Retinal pigment epithelial cell (primary cell): ENCODE measurements at regions not wholly inside any gene's neighbourhood (a gene's known extent, or its start where the extent isn't known, plus 50 kb on each side); places are given as distances from the start of the nearest gene placed in this dataset.

ENCODE experiments used
- DNase-seq: peaks from one replicate; pipeline ENCODE4 v3.0.0-alpha.2; 2010; ENCODE audit warnings: low read depth
- H3K4me3 ChIP-seq: 2 replicates; pipeline ENCODE4 v1.5.1; 2011; ENCODE audit warnings: mild to moderate bottlenecking, low read length, control low read depth, moderate library complexity
- TF ChIP-seq, protein P1 (sequence below): conservative IDR thresholded peaks from 2 replicates; pipeline ENCODE4 v1.5.1; 2011; ENCODE audit warnings: low read depth, low read length, control low read depth, inconsistent platforms

DNA sequence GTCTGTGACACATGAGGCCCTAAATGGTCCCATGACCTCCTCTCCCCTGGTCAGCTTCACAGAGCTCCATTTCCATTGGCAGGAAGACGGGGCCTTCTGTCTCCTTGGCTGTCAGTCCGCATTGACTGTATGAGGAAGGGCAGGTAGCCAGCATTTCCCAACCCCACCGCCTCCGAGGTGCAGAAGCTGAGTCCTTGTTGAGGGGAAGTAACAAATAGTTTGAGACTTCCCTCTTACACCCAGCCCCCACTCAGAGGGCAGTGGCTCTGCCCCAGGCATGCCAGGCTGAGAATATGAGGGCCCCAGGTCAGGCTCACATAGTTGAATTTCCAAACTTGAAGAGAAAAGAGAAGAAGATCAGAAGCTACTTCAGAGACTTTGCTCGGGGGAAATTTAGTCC is 611.1 kb downstream of the BRD1 start:
- TF ChIP-seq, protein P1, sequence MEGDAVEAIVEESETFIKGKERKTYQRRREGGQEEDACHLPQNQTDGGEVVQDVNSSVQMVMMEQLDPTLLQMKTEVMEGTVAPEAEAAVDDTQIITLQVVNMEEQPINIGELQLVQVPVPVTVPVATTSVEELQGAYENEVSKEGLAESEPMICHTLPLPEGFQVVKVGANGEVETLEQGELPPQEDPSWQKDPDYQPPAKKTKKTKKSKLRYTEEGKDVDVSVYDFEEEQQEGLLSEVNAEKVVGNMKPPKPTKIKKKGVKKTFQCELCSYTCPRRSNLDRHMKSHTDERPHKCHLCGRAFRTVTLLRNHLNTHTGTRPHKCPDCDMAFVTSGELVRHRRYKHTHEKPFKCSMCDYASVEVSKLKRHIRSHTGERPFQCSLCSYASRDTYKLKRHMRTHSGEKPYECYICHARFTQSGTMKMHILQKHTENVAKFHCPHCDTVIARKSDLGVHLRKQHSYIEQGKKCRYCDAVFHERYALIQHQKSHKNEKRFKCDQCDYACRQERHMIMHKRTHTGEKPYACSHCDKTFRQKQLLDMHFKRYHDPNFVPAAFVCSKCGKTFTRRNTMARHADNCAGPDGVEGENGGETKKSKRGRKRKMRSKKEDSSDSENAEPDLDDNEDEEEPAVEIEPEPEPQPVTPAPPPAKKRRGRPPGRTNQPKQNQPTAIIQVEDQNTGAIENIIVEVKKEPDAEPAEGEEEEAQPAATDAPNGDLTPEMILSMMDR, result no peak
- H3K4me3 ChIP-seq, result no peak overlapping the region
- DNase-seq, result no peak

DNA sequence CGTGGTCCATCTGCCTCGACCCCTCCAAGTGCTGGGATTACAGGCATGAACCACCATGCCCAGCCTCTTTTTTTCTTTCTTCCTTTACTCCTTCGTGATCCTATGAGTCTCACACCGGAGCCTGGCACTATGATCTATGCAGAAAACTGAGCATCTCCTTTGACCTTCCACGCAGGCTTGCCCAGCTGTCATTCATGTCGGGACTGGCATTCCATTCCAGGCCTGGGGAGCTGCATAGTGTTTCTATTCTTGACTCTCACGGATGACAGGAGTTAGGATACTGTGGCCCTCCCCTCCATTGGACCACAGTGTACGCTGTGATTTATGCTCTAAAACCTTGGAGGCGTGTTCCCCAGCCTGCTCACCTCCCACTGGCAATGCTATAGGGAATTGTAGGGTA is 611.8 kb downstream of the BRD1 start:
- no peak overlapping the region for H3K4me3 ChIP-seq
- TF ChIP-seq, protein P1, result no peak
- DNase-seq, result no peak

- TF ChIP-seq, protein P1, result no peak
- H3K4me3 ChIP-seq, result no peak overlapping the region
- DNase-seq, result no peak
Observed at GRCh38 chr22:49214976-49215375, 612.7 kb downstream of the BRD1 start.

DNA sequence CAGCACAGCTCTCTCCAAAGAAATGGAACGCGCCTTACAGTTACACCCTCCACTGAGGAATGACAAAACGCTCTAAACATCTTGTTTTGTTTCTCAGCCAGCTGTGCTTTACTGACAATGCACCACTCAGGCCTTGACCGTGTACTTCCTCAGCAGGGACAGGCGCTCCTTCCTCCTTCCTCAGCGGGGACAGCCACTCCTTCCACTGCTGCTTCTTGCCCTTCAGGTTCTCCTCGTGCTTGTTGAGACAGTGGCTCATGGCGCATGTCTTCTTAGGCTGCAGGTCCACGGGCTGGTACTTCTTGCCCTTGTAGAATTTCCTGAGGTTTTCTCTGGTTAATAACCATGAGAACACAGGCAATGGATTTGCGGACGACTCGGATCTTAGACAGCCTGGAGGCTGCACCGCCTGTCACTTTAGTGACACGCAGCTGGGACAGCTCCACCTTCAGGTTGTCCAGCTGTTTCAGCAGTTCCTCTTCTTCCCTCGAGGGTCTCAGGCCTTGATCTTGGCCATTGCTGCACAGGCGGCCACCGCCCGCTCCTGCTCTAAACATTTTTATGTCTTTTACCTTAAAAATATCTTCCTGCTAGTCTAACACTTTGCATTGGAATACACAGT is 613.8 kb downstream of the BRD1 start:
- no peak overlapping the region for H3K4me3 ChIP-seq
- TF ChIP-seq, protein P1, result no peak
- DNase-seq, result no peak

- DNase-seq, result no peak
- H3K4me3 ChIP-seq, result no peak overlapping the region
- TF ChIP-seq, protein P1, result no peak
Observed at GRCh38 chr22:49212466-49212865, 615.2 kb downstream of the BRD1 start.

- no peak overlapping the region for H3K4me3 ChIP-seq
- TF ChIP-seq, protein P1, result no peak
- no peak for DNase-seq
Observed at GRCh38 chr22:49212002-49212401, 615.7 kb downstream of the BRD1 start.

GRCh38 chr22:49211176-49211575 is 616.5 kb downstream of the BRD1 start:
- TF ChIP-seq, protein P1, result no peak
- H3K4me3 ChIP-seq, result no peak overlapping the region
- no peak for DNase-seq
